HG02884 (cell line): ENCODE measurements at regions not wholly inside any gene's neighbourhood (a gene's known extent, or its start where the extent isn't known, plus 50 kb on each side); places are given as distances from the start of the nearest gene placed in this dataset.
"Not testable (repeated sequence)": the region's sequence is repeated elsewhere in the genome, so short reads cannot be mapped to it uniquely, and the experiment has no call there.

Experiments used
- ATAC-seq: cut with Tn5 transposase; IDR thresholded peaks from one replicate; pipeline ENCODE4 v1.9.1; 2021; ENCODE audit warnings: mild to moderate bottlenecking, moderate library complexity; ENCODE audit not compliant: unreplicated experiment

- ATAC-seq: no peak
These were observed 60.2 kb downstream of the GLUL start for GRCh38 chr1:182331387-182331786.

DNA sequence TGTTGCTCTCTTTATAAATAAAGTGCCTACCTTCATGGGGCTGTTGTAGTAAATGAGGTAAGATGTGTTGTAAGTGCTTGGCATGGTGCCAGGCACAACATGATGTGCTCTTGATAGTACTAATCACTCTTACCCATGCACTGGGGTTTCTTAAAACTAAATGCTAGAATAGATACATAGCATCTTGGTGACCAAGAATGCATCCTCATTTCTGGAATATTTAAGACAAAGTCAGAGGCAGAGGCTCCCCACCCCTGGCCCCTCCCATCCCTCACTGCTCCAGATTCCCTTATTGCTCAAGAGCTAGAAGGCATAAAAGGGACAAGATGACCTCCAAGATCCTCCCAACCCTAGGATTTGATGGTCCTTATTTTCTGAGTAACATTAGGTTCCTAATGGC lies 61.3 kb downstream of the GLUL start:
- ATAC-seq: no peak

DNA sequence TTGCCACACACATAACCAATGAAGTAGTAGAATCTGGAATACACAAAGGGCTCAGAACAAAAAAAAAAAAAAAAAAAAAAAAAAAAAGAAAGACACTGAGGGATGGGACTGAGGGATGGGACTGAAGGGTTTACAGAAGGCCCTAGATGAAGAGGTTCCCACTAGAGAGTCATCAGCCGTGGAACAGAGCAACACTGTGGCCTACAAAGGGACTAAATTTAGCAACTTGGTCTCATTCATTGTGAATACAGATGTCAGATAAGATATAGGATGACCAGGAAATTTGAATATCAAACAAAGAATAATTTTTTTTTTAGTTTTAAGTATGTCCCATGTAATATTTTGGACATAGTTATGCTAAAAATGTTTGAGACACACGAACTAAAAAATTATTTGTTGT lies 62.1 kb downstream of the GLUL start:
- no peak for ATAC-seq

GRCh38 chr1:182328591-182328990 lies 63.0 kb downstream of the GLUL start:
- no peak for ATAC-seq

- no peak for ATAC-seq
These were observed 66.3 kb downstream of the GLUL start for GRCh38 chr1:182325339-182325738.

DNA sequence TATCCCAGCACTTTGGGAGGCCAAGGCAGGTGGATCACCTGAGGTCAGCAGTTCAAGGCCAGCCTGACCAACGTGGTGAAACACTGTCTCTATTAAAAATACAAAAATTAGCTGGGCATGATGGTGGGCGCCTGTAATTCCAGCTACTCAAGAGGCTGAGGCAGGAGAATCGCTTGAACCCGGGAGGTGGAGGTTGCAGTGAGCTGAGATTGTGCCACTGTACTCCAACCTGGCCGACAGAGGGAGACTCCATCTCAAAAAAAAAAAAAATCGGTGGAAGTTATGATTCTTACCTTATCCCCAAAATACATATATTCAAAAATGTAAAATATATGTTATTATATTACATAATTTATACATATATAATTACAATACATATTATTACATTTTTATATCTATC lies 70.1 kb downstream of the GLUL start:
- ATAC-seq: not testable (repeated sequence)

GRCh38 chr1:182317611-182318161 lies 73.9 kb downstream of the GLUL start:
- ATAC-seq: no peak

GRCh38 chr1:182316454-182316853 lies 75.1 kb downstream of the GLUL start:
- not testable (repeated sequence) for ATAC-seq

DNA sequence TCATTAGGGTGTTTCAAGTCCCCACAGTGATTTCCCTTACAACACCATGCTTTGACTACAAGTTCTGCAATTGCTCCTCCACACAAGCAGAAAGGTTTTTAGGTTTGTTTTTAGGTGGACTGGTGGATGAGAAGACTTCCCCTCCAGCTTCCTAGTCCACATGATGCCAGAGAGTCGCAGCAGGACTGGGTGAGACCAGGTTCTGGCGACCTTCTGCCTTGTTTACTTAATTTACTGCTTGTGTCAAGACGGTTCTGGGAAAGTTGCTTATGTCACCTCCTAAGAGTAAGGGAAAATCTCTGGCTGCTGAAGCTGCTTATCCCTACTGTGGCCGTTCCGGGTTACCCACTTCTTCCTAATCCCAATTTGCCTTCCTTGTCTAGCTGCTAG lies 76.4 kb downstream of the GLUL start:
- no peak for ATAC-seq

GRCh38 chr1:182309631-182310351 lies 81.8 kb downstream of the GLUL start:
- ATAC-seq: no peak

- ATAC-seq: no peak
These were observed 82.8 kb downstream of the GLUL start for GRCh38 chr1:182308826-182309225.

DNA sequence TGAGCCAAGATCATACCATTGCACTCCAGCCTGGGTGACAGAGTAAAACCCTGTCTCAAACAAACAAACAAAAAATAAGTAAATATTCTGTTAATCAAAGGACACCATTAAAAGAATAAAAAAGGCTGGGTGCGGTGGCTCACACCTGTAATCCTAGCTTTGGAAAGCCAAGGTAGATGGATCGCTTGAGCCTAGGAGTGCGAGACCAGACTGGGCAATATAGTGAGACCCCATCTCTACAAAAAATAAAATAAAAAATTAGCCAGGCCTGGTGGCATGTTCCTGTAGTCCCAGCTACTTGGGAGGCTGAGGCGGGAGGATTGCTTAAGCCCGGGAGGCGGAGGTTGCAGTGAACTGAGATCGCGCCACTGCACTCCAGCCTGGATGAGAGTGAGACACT lies 84.1 kb downstream of the GLUL start:
- ATAC-seq: not testable (repeated sequence)

- ATAC-seq: no peak
These were observed 85.7 kb downstream of the GLUL start for GRCh38 chr1:182305861-182306260.

DNA sequence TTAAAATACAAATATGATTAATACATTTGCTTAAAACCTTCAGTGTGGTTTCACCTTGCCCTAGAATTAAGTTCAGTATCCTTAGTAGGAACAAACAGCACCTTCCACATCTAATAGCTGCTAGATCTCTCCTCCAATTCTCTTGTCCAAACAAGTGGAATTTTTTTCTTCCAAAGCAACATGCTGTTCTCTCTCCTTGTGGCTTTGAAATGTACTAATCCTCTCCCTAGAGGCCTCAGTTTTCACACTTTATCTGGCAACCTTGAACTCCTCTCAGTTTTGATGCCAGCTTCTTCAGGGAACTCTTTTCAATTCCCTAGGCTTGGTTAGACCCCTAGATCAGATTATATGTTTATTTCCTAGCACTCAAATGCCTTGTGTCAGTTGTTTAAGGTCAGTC lies 87.0 kb downstream of the GLUL start:
- ATAC-seq: no peak

GRCh38 chr1:182304218-182304617 lies 87.4 kb downstream of the GLUL start:
- ATAC-seq: no peak

- ATAC-seq: no peak
These were observed 87.8 kb downstream of the GLUL start for GRCh38 chr1:182303778-182304177.

GRCh38 chr1:182301467-182302198 lies 90.0 kb downstream of the GLUL start:
- no peak for ATAC-seq

- ATAC-seq: no peak
These were observed 90.6 kb downstream of the GLUL start for GRCh38 chr1:182301026-182301436.

GRCh38 chr1:182299728-182300616 lies 91.6 kb downstream of the GLUL start:
- no peak for ATAC-seq

GRCh38 chr1:182299054-182299727 lies 92.4 kb downstream of the GLUL start:
- ATAC-seq: not testable (repeated sequence)

DNA sequence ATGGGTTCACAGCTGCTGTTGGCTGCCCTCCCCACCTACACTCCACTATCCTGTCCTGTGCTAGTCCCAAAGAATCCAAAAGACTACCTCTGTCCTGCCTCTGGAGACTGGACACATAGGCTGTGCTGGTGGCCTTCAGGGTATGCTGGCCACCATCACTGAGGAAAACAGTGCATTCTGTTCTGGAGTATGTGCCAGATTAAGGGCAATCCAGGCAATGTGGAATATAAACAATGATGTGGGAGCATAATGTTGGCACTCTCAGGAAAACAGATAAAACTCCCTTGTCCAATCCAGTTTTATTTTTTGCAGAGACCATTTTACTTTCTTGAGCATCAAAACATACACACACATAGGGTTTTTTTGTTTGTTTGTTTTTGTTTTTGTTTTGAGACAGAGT lies 94.3 kb downstream of the GLUL start:
- no peak for ATAC-seq
